ENCODE measurements at regions not wholly inside any gene's neighbourhood (a gene's known extent, or its start where the extent isn't known, plus 50 kb on each side); places are given as distances from the start of the nearest gene placed in this dataset.
A peak's percentile ranks its signal among the peaks of the same experiment; 100 is the strongest.

- peak; percentile 59 to 80 (median 61); a peak in 5 of 6 replicates for TF ChIP-seq CTCF (IDR thresholded peaks at IDR 0.05 in 2 of 3, conservative IDR thresholded peaks at IDR 0.05 in 1 of 3; ENCODE audit: insufficient read depth in 2 of 3, low read depth in 1 of 3, low read length in 3 of 3)
- no peak for TF ChIP-seq EGR1 (conservative IDR thresholded peaks at IDR 0.05)
- TF ChIP-seq POLR2AphosphoS5 (IDR thresholded peaks at IDR 0.05; ENCODE audit: control insufficient read depth, insufficient read depth, low read depth, low read length): no peak
- no peak for TF ChIP-seq TCF7L2 (IDR thresholded peaks at IDR 0.05; ENCODE audit: low read depth, low read length)
- TF ChIP-seq RAD21 (CRISPR knock-in tag; conservative IDR thresholded peaks at IDR 0.05 in 1 of 2, IDR thresholded peaks at IDR 0.05 in 1 of 2): peak; percentile 84 to 86
- TF ChIP-seq SMARCC2 (IDR thresholded peaks at IDR 0.05; ENCODE audit: low read depth): no peak
- TF ChIP-seq SIN3A (IDR thresholded peaks at IDR 0.05; ENCODE audit: borderline replicate concordance in 2 of 2, control insufficient read depth in 1 of 2, low read depth in 2 of 2, low read length in 2 of 2): no peak
- TF ChIP-seq ZNF609 (CRISPR knock-in tag; IDR thresholded peaks at IDR 0.05; ENCODE audit: borderline replicate concordance): no peak
- no peak for TF ChIP-seq ZNF23 (CRISPR knock-in tag; IDR thresholded peaks at IDR 0.05)
- TF ChIP-seq CCAR2 (IDR thresholded peaks at IDR 0.05; ENCODE audit: low read depth, low read length): no peak
- no peak for TF ChIP-seq MLX (CRISPR knock-in tag; conservative IDR thresholded peaks at IDR 0.05)
- TF ChIP-seq MNT (conservative IDR thresholded peaks at IDR 0.05): no peak
Observed at GRCh38 chr1:198088360-198089071, 68.3 kb upstream of the NEK7 start.

Measured in K562 (cell line).